Brain microvascular endothelial cell (primary cell): ENCODE measurements at regions not wholly inside any gene's neighbourhood (a gene's known extent, or its start where the extent isn't known, plus 50 kb on each side); places are given as distances from the start of the nearest gene placed in this dataset.
"Not testable (repeated sequence)": the region's sequence is repeated elsewhere in the genome, so short reads cannot be mapped to it uniquely, and the experiment has no call there.

Experiments
- DNase-seq: peaks from one replicate; pipeline ENCODE4 v3.0.0-alpha.2; 2020
- H3K27ac ChIP-seq: fragments of 250-450 bp; sonication (Bioruptor Pico); 2 replicates; pipeline ENCODE4 v1.5.1; 2020; ENCODE audit warnings: mild to moderate bottlenecking, moderate library complexity
- H3K27me3 ChIP-seq: fragments of 250-450 bp; sonication (Bioruptor Pico); replicated peaks from 2 replicates; pipeline ENCODE4 v1.5.1; 2020; ENCODE audit warnings: mild to moderate bottlenecking
- H3K36me3 ChIP-seq: fragments of 250-450 bp; sonication (Bioruptor Pico); replicated peaks from 2 replicates; pipeline ENCODE4 v1.5.1; 2020; ENCODE audit warnings: mild to moderate bottlenecking
- H3K4me3 ChIP-seq: 2 replicates; pipeline ENCODE4 v1.5.1; 2011; ENCODE audit warnings: low read depth, mild to moderate bottlenecking, control low read depth, low read length, moderate library complexity
- in situ Hi-C: cut with HindIII; loops from 2 replicates; pipeline ENCODE4 v1.10.0; 2017; ENCODE audit warnings: low sequenced_read_pairs, low pct_ligation_motif_present
- TF ChIP-seq, protein P1 (sequence below): IDR thresholded peaks from 2 replicates; pipeline ENCODE4 v1.5.1; 2011; ENCODE audit warnings: low read depth, mild to moderate bottlenecking, moderate library complexity, low read length, control low read depth, inconsistent platforms; ENCODE audit errors: missing control alignments

DNA sequence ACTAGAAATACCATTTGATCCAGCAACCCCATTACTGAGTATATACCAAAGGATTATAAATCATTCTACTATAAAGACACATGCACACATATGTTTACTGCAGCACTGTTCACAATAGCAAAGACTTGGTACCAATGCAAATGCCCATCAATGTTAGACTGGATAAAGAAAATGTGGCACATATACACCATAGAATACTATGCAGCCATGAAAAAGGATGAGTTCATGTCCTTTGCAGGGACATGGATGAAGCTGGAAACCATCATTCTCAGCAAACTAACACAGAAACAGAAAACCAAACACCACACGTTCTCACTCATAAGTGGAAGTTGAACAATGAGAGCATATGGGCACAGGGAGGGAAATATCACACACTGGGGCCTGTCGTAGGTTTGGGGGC, 106.0 kb downstream of the SPATA18 start:
- H3K4me3 ChIP-seq, H3K27me3 ChIP-seq, H3K36me3 ChIP-seq, H3K27ac ChIP-seq, in situ Hi-C loops, DNase-seq: not testable (repeated sequence)

DNA sequence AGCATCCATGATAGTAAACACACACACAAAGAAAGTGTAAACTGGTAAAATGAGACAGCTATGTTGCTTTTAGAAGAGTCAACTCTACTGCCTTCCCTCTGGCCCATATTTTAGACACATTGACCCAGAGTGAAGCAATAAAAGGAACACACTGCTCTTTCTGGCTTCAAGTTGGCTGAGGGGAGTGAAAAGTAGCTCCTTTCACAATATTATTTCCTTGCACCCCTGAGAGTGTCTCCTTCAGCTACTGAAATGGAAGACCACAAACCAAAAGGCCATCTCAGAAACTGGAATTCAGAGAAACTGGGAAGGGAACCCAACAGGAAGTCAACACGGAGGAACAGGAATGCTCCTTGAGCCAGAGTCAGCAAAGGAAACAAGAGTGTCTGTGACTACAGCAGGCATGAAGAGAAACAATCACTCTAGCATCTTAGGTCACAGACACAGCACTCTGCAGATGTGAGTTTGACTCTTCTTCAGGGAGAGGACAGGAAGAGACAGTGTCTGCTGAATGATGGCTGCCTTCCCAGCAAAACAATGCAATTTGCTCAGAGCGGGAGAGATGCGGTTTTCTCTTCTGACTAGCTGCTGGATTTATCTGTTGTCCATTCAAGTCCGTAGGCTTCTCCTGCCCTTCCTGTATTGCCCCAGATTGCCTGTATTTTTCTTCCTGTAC, 106.7 kb downstream of the SPATA18 start:
- in situ Hi-C loops, result no loop called here

DNA sequence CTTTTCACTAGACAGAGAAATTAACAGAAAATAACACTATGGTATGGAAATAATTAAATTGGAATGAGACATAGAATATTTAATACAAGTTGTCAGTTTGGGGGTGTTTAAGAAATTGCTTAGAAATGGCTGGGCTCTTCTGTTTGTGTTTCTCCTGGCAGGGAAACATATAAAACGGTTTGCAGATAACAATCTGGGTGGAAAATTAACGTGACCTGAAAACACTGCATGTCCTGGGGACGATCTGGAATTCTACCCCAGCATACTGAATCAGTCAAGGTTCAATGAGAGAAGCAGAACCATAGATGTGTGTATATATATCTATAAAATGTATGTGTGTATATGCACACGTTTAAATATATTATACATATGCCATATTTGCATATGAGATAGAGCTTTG, 109.8 kb downstream of the SPATA18 start:
- Histone ChIP-seq H3K27me3 (no peaks in the 10 kb centered on the region), H3K36me3 (no peaks in the 10 kb centered on the region), H3K27ac (no peak overlapping the region), H3K4me3 (no peak overlapping the region)
- DNase-seq, result no peak
- in situ Hi-C loops, result no loop called here
- TF ChIP-seq, protein P1, sequence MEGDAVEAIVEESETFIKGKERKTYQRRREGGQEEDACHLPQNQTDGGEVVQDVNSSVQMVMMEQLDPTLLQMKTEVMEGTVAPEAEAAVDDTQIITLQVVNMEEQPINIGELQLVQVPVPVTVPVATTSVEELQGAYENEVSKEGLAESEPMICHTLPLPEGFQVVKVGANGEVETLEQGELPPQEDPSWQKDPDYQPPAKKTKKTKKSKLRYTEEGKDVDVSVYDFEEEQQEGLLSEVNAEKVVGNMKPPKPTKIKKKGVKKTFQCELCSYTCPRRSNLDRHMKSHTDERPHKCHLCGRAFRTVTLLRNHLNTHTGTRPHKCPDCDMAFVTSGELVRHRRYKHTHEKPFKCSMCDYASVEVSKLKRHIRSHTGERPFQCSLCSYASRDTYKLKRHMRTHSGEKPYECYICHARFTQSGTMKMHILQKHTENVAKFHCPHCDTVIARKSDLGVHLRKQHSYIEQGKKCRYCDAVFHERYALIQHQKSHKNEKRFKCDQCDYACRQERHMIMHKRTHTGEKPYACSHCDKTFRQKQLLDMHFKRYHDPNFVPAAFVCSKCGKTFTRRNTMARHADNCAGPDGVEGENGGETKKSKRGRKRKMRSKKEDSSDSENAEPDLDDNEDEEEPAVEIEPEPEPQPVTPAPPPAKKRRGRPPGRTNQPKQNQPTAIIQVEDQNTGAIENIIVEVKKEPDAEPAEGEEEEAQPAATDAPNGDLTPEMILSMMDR, result no peak

More for the DNA sequence above, 106.7 kb downstream of the SPATA18 start:
- DNase-seq, result peak; percentile 3
- H3K36me3 ChIP-seq, result no peaks in the 10 kb centered on the region
- TF ChIP-seq, protein P1, result no peak
- no peak overlapping the region for H3K27ac ChIP-seq
- H3K27me3 ChIP-seq, result no peaks in the 10 kb centered on the region
- no peak overlapping the region for H3K4me3 ChIP-seq

DNA sequence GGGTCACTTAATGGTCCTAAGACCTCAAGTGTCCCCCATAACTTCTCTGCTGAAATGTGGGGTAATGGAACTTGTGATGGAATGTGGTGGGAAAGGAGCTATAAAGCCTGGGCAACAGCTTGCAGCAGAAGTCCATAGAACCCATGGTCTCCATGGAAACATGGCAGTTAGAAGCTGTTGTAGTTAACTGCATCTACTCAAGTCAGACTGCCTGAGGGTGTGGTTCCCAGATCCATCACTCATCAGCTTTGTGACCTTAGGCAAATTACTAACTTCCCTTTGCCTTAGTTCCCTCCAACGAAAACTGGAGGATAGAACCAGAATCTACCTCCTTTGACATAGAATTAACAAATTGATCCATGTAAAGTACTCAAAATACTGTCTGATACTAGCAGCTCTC, 113.0 kb downstream of the SPATA18 start:
- no peak overlapping the region for H3K27ac ChIP-seq
- H3K4me3 ChIP-seq, result no peak overlapping the region
- H3K27me3 ChIP-seq, result no peaks in the 10 kb centered on the region
- TF ChIP-seq, protein P1, result no peak
- no peak for DNase-seq
- H3K36me3 ChIP-seq, result no peaks in the 10 kb centered on the region
- in situ Hi-C loops, result no loop called here

DNA sequence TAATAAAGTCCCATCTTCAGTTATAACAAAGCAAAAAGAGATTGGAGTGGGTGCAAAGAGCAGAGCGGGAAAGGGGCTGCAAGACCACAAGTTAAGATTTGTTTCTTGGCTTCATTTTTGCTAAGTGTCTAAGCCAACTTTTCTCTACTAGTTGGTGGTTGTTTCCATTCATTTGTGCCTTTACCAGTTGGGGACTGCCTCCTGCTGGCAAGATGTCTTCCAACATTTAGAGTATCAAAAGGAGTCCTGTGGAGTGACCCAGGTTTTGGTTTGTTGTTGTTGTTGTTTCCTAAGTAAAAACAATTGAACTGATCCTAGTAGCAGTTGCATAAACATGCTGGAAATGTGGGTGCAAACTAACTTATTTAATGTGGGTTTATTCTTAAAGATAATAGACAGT, 121.1 kb downstream of the SPATA18 start:
- in situ Hi-C loops, result no loop called here
- H3K27ac ChIP-seq, result no peak overlapping the region
- no peak for DNase-seq
- TF ChIP-seq, protein P1, result peak; percentile 21
- no peaks in the 10 kb centered on the region for H3K36me3 ChIP-seq
- H3K4me3 ChIP-seq, result no peak overlapping the region
- H3K27me3 ChIP-seq, result no peaks in the 10 kb centered on the region

DNA sequence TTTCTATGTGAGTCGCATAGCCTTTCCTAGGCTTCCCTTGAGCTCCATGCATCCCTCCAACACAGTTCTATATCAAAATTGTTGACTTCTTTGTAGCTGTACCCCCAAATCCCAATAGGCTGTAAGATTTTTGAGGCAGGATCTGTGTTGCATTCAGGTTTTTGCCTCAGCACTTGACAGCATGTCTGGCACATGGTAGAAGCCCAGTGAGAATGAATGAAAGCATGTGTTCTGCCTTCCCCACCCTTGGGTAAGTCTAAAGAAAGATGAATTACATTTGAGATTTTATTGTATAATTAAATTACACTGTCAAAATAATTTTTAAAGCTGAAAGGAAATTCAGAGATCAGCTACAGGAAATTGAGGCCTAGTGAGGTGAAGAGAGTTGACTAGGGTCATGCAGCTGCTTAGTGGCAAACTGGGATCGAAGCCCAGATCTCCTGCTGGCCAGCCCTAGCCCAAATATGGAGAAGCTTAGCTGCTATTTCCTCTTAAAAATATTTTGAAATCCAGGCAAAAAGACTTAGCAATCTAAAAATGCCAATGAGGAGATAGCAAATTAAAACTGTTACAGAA, 122.5 kb downstream of the SPATA18 start:
- H3K36me3 ChIP-seq, result no peaks in the 10 kb centered on the region
- in situ Hi-C loops, result no loop called here
- no peak overlapping the region for H3K4me3 ChIP-seq
- TF ChIP-seq, protein P1, result no peak
- H3K27ac ChIP-seq, result no peak overlapping the region
- no peaks in the 10 kb centered on the region for H3K27me3 ChIP-seq
- DNase-seq, result no peak
